Nephron progenitor cell (in vitro differentiated cells): ENCODE measurements at regions not wholly inside any gene's neighbourhood (a gene's known extent, or its start where the extent isn't known, plus 50 kb on each side); places are given as distances from the start of the nearest gene placed in this dataset.

Source experiments
- DNase-seq: peaks from one replicate; pipeline ENCODE4 v3.0.0; 2021
- H3K27ac Mint-ChIP-seq: 2 replicates; pipeline ENCODE4 v1.8.0; 2021; ENCODE audit warnings: mild to moderate bottlenecking, moderate library complexity, mixed read lengths
- H3K27me3 Mint-ChIP-seq: 2 replicates; pipeline ENCODE4 v1.8.0; 2021; ENCODE audit warnings: mild to moderate bottlenecking, low read depth, mixed read lengths; ENCODE audit not compliant: poor library complexity
- H3K36me3 Mint-ChIP-seq: 2 replicates; pipeline ENCODE4 v1.8.0; 2021; ENCODE audit warnings: low read depth, mixed read lengths
- H3K4me1 Mint-ChIP-seq: 2 replicates; pipeline ENCODE4 v1.8.0; 2021; ENCODE audit warnings: mixed read lengths
- H3K4me3 Mint-ChIP-seq: 2 replicates; pipeline ENCODE4 v1.8.0; 2021; ENCODE audit warnings: mild to moderate bottlenecking, moderate library complexity, mixed read lengths
- H3K9me3 Mint-ChIP-seq: 2 replicates; pipeline ENCODE4 v1.8.0; 2021; ENCODE audit warnings: mild to moderate bottlenecking, moderate library complexity, mixed read lengths
- TF ChIP-seq, protein P1 (sequence below): fragments of 200-600 bp; sonication (generic); IDR thresholded peaks from 2 replicates; pipeline ENCODE4 v1.5.0; 2021; ENCODE audit warnings: antibody characterized with exemption

GRCh38 chr4:187238646-187239045 lies 515.0 kb upstream of the FAT1 start:
- Mint-ChIP-seq H3K4me1 (peaks cover 12% of the 10 kb centered on the region), H3K4me3 (no peak overlapping the region), H3K27ac (no peak overlapping the region), H3K27me3 (no peaks in the 10 kb centered on the region), H3K9me3 (peaks cover 8% of the 10 kb centered on the region), H3K36me3 (no peaks in the 10 kb centered on the region)
- TF ChIP-seq, protein P1, sequence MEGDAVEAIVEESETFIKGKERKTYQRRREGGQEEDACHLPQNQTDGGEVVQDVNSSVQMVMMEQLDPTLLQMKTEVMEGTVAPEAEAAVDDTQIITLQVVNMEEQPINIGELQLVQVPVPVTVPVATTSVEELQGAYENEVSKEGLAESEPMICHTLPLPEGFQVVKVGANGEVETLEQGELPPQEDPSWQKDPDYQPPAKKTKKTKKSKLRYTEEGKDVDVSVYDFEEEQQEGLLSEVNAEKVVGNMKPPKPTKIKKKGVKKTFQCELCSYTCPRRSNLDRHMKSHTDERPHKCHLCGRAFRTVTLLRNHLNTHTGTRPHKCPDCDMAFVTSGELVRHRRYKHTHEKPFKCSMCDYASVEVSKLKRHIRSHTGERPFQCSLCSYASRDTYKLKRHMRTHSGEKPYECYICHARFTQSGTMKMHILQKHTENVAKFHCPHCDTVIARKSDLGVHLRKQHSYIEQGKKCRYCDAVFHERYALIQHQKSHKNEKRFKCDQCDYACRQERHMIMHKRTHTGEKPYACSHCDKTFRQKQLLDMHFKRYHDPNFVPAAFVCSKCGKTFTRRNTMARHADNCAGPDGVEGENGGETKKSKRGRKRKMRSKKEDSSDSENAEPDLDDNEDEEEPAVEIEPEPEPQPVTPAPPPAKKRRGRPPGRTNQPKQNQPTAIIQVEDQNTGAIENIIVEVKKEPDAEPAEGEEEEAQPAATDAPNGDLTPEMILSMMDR = no peak
- no peak for DNase-seq

DNA sequence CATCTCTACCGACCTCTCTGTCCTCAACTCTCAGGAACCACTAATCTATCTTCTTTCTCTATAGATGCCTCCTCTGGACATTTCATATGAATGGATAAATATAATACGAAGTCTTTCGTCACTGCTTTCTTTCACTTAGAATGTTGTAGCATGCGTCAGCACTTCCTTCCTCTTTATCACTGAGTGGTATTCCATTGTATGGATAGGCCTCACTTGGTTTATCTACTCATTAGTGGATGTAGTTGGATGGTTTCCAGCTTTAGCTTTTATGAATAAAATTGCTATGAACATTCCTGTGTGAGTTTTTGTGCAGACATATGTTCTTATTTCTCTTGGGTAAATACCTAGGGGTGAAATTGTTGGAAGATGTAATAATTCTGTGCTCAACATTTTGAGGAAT lies 528.2 kb upstream of the FAT1 start:
- no peaks in the 10 kb centered on the region for H3K27me3 Mint-ChIP-seq

DNA sequence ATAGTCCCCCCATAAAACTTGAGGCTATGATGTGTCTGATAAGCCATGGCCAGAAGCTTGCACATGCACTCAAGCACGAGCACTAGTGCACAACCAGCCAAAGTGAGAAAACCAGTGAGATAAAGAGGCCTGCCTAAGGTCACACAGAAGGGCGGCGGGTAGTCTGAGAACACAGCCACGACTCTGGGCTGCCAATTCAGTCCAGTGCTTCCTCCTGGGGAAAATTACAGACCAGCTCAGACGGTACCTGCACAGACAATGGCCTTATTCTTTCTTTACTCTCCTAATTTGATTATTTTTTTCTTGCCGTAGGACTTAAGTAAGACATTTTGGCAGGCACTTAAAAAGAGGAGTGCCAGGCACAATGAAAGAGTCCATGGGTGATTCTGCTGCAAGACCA lies 533.2 kb upstream of the FAT1 start:
- no peak overlapping the region for H3K4me3 Mint-ChIP-seq
- DNase-seq = no peak
- peaks cover 15% of the 10 kb centered on the region for H3K27me3 Mint-ChIP-seq
- H3K36me3 Mint-ChIP-seq = no peaks in the 10 kb centered on the region
- peaks cover 37% of the 10 kb centered on the region for H3K4me1 Mint-ChIP-seq
- no peak overlapping the region for H3K27ac Mint-ChIP-seq
- TF ChIP-seq, protein P1 = no peak
- peaks cover 12% of the 10 kb centered on the region for H3K9me3 Mint-ChIP-seq

More for the DNA sequence above, 528.2 kb upstream of the FAT1 start:
- TF ChIP-seq, protein P1 = no peak
- Mint-ChIP-seq H3K27ac (no peak overlapping the region), H3K9me3 (peaks cover 12% of the 10 kb centered on the region), H3K36me3 (no peaks in the 10 kb centered on the region), H3K4me1 (peaks cover 22% of the 10 kb centered on the region), H3K4me3 (no peak overlapping the region)
- no peak for DNase-seq

- Mint-ChIP-seq H3K36me3 (no peaks in the 10 kb centered on the region), H3K27ac (peak overlapping the region; percentile 7), H3K9me3 (peaks cover 4% of the 10 kb centered on the region), H3K4me3 (no peak overlapping the region), H3K27me3 (peaks cover 18% of the 10 kb centered on the region), H3K4me1 (peaks cover 37% of the 10 kb centered on the region)
- TF ChIP-seq, protein P1 = no peak
- no peak for DNase-seq
Observed at GRCh38 chr4:187258651-187259401, 535.2 kb upstream of the FAT1 start.

GRCh38 chr4:187268940-187269339 lies 545.3 kb upstream of the FAT1 start:
- no peak for DNase-seq
- Mint-ChIP-seq H3K9me3 (peaks cover 6% of the 10 kb centered on the region), H3K27ac (no peak overlapping the region), H3K36me3 (no peaks in the 10 kb centered on the region), H3K4me1 (peaks cover 6% of the 10 kb centered on the region), H3K4me3 (no peak overlapping the region), H3K27me3 (no peaks in the 10 kb centered on the region)
- TF ChIP-seq, protein P1 = no peak

DNA sequence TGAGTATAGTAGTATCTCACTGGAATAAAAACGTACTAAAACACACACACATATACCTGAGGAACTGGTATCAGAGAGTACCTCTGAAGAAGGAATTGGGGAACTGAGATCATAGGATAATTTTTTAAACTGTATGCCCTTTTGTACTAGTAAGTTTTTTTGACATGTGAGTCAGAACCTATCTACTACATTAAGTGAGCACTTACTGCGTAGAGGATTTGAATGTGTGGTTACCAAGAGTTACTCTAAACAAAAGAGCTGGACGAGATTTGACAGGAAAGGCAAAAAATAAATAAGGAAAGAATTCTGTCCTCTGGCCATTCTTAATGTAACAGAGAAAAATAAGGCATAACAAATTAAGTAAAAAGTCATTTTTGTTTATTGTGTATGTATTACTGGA lies 546.5 kb upstream of the FAT1 start:
- no peaks in the 10 kb centered on the region for H3K36me3 Mint-ChIP-seq
- peaks cover 6% of the 10 kb centered on the region for H3K4me1 Mint-ChIP-seq
- no peaks in the 10 kb centered on the region for H3K27me3 Mint-ChIP-seq
- TF ChIP-seq, protein P1 = no peak
- peaks cover 6% of the 10 kb centered on the region for H3K9me3 Mint-ChIP-seq
- no peak for DNase-seq
- no peak overlapping the region for H3K27ac Mint-ChIP-seq
- H3K4me3 Mint-ChIP-seq = no peak overlapping the region
